NCI-H1694 treated with DMSO at 0.1 percent for 48 hours (cell line): ENCODE measurements at regions not wholly inside any gene's neighbourhood (a gene's known extent, or its start where the extent isn't known, plus 50 kb on each side); places are given as distances from the start of the nearest gene placed in this dataset.
"Not testable (repeated sequence)": the region's sequence is repeated elsewhere in the genome, so short reads cannot be mapped to it uniquely, and the experiment has no call there.

Experiments used
- DNase-seq: peaks from one replicate; lab custom pipeline; 2025; lab: John Stamatoyannopoulos, UW

GRCh38 chr13:50417597-50417996 is 402.4 kb downstream of the KCNRG start:
- DNase-seq, result no peak

- no peak for DNase-seq
Observed at GRCh38 chr13:50419331-50419865, 404.2 kb downstream of the KCNRG start.

GRCh38 chr13:50419896-50420295 is 404.7 kb downstream of the KCNRG start:
- no peak for DNase-seq

- no peak for DNase-seq
Observed at GRCh38 chr13:50420718-50421472, 405.7 kb downstream of the KCNRG start.

GRCh38 chr13:50421473-50422130 is 406.4 kb downstream of the KCNRG start:
- no peak for DNase-seq

- DNase-seq, result no peak
Observed at GRCh38 chr13:50422181-50423148, 407.2 kb downstream of the KCNRG start.

GRCh38 chr13:50424993-50425392 is 409.7 kb downstream of the KCNRG start:
- no peak for DNase-seq

GRCh38 chr13:50425772-50426171 is 410.5 kb downstream of the KCNRG start:
- no peak for DNase-seq

GRCh38 chr13:50426927-50427326 is 411.7 kb downstream of the KCNRG start:
- DNase-seq, result no peak

GRCh38 chr13:50427511-50427910 is 412.3 kb downstream of the KCNRG start:
- not testable (repeated sequence) for DNase-seq

GRCh38 chr13:50428183-50428877 is 413.1 kb downstream of the KCNRG start:
- no peak for DNase-seq

GRCh38 chr13:50435011-50435410 is 408.5 kb downstream of the DLEU7 start:
- no peak for DNase-seq

GRCh38 chr13:50437252-50437651 is 406.2 kb downstream of the DLEU7 start:
- no peak for DNase-seq

- DNase-seq, result no peak
Observed at GRCh38 chr13:50438351-50438750, 405.1 kb downstream of the DLEU7 start.

GRCh38 chr13:50441130-50441529 is 402.4 kb downstream of the DLEU7 start:
- DNase-seq, result no peak

GRCh38 chr13:50444726-50445125 is 398.8 kb downstream of the DLEU7 start:
- no peak for DNase-seq

- DNase-seq, result no peak
Observed at GRCh38 chr13:50446611-50447010, 396.9 kb downstream of the DLEU7 start.

- peak; percentile 4 for DNase-seq
Observed at GRCh38 chr13:50448535-50448998, 394.9 kb downstream of the DLEU7 start.

- DNase-seq, result no peak
Observed at GRCh38 chr13:50449465-50449864, 394.0 kb downstream of the DLEU7 start.

- no peak for DNase-seq
Observed at GRCh38 chr13:50450279-50450678, 393.2 kb downstream of the DLEU7 start.

- no peak for DNase-seq
Observed at GRCh38 chr13:50451609-50452008, 391.9 kb downstream of the DLEU7 start.
